Esophagus muscularis mucosa (tissue), 4 donors: ENCODE measurements at regions not wholly inside any gene's neighbourhood (a gene's known extent, or its start where the extent isn't known, plus 50 kb on each side); places are given as distances from the start of the nearest gene placed in this dataset.
"Not testable (repeated sequence)": the region's sequence is repeated elsewhere in the genome, so short reads cannot be mapped to it uniquely, and the experiment has no call there.

Experiments used
- DNase-seq: peaks from one replicate; pipeline ENCODE4 v3.0.0-alpha.2; 2017; ENCODE audit errors: extremely low spot score
- H3K27ac ChIP-seq, 4 donors: fragments of 200-600 bp; sonication (generic); replicated peaks in 1 of 4; 1 replicate in 3 of 4; 2 replicates in 1 of 4; pipeline ENCODE4 v1.5.1; 2016 to 2019; ENCODE audit warnings: mild to moderate bottlenecking in 1 of 4
- H3K27me3 ChIP-seq, 4 donors: fragments of 200-600 bp; sonication (generic); one replicate each; pipeline versions ENCODE4 v1.5.1 to v1.6.0; 2016 to 2019
- H3K36me3 ChIP-seq, 4 donors: fragments of 200-600 bp; sonication (generic); one replicate each; pipeline ENCODE4 v1.5.1; 2016 to 2019
- H3K4me1 ChIP-seq, 4 donors: fragments of 200-600 bp; sonication (generic); one replicate each; pipeline ENCODE4 v1.5.1; 2016 to 2019
- H3K4me3 ChIP-seq, 4 donors: fragments of 200-600 bp; sonication (generic); 1 replicate in 2 of 4; 2 replicates in 2 of 4; pipeline ENCODE4 v1.5.1; 2016 to 2019; ENCODE audit warnings: mild to moderate bottlenecking in 4 of 4, moderate library complexity in 1 of 4
- H3K9me3 ChIP-seq, 4 donors: fragments of 200-600 bp; sonication (generic); 1 replicate in 3 of 4; 2 replicates in 1 of 4; pipeline ENCODE4 v1.5.1; 2016 to 2019
- EP300 ChIP-seq: sonication (generic); formaldehyde crosslinking; IDR thresholded peaks from one replicate; pipeline ENCODE4 v1.6.1; 2017; ENCODE audit warnings: antibody characterized with exemption
- POLR2A ChIP-seq: fragments of 450-650 bp; IDR thresholded peaks from one replicate; pipeline ENCODE4 v1.6.1; 2017; ENCODE audit warnings: antibody characterized with exemption, moderate library complexity, mild to moderate bottlenecking, low read depth
- POLR2AphosphoS5 ChIP-seq, 2 donors: sonication (generic); formaldehyde crosslinking; IDR thresholded peaks; one replicate each; pipeline ENCODE4 v1.6.1; 2017; ENCODE audit warnings: antibody characterized with exemption in 2 of 2
- WGBS: methylation state at CpG from one replicate; pipeline ENCODE4 v1.1.5; 2018; 5-methylcytosine and 5-hydroxymethylcytosine counted together
- intact Hi-C: fragments of 100-400 bp; cut with DNase I; formaldehyde crosslinking; loops from one replicate; pipeline ENCODE4 v1.15.1; 2023
- TF ChIP-seq, protein P1 (sequence below), 3 experiments: fragments of 200-600 bp in 2 of 3; fragments of 450-650 bp in 1 of 3; sonication (generic) in 2 of 3; IDR thresholded peaks; one replicate each; pipeline ENCODE4 v1.5.1; 2017 to 2019; ENCODE audit warnings: antibody characterized with exemption in 3 of 3, mild to moderate bottlenecking in 2 of 3, moderate library complexity in 1 of 3

DNA sequence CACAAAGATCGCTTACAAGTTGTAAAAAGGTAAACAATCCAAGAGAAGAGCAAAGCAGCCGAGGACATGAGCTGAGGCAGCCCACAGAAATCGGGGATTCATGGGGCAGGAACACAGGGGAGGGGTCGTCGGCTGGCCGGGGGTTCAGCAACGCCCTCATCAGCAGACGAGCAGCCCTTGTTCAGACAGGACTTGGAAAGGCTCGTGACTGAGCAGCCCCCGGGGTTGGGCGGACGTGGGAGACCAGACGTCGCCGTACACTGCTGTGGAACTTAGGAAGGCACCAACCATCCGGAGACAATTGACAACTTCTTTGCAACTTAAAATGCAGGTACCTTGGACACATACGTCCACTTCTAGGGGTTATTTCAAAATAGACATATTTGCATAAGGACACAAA lies 370.5 kb downstream of the BRD1 start:
- no peak overlapping the region for H3K4me3 ChIP-seq
- peaks cover 0 to 73% (median 2%) of the 10 kb centered on the region in 4 donors for H3K27me3 ChIP-seq
- no peaks in the 10 kb centered on the region for H3K9me3 ChIP-seq
- TF ChIP-seq, protein P1, sequence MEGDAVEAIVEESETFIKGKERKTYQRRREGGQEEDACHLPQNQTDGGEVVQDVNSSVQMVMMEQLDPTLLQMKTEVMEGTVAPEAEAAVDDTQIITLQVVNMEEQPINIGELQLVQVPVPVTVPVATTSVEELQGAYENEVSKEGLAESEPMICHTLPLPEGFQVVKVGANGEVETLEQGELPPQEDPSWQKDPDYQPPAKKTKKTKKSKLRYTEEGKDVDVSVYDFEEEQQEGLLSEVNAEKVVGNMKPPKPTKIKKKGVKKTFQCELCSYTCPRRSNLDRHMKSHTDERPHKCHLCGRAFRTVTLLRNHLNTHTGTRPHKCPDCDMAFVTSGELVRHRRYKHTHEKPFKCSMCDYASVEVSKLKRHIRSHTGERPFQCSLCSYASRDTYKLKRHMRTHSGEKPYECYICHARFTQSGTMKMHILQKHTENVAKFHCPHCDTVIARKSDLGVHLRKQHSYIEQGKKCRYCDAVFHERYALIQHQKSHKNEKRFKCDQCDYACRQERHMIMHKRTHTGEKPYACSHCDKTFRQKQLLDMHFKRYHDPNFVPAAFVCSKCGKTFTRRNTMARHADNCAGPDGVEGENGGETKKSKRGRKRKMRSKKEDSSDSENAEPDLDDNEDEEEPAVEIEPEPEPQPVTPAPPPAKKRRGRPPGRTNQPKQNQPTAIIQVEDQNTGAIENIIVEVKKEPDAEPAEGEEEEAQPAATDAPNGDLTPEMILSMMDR (IDR thresholded peaks at IDR 0.05): no peak
- no peak for TF ChIP-seq EP300
- TF ChIP-seq POLR2A: no peak
- TF ChIP-seq POLR2AphosphoS5 (IDR thresholded peaks at IDR 0.05): no peak
- H3K36me3 ChIP-seq: no peaks in the 10 kb centered on the region
- no peaks in the 10 kb centered on the region for H3K4me1 ChIP-seq
- H3K27ac ChIP-seq: no peak overlapping the region
- intact Hi-C loops: no loop called here
- DNase-seq: no peak
- 47% methylated on average over 17 of the region's 17 CpGs for whole genome bisulfite sequencing

DNA sequence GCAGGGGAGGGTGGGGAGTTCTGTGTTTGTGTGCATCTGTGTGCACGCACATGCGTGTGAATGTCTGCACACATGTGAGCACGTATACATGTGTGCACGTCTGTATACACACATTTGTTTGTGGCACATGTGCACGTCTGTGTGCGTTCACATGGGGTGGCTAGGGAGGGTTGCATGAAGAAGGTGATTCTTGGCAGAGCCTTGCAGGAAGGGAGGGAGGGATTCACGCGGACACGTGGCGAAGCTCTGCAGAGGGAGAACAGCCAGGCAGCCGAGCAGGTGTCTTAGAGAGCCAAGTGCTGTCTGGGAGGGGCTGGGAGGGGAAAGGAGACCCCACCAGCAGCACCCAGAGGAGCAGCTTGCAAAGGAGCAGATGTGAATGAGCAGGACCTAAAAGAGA lies 372.1 kb downstream of the BRD1 start:
- 55% methylated on average over 11 of the region's 11 CpGs for WGBS
- H3K27ac ChIP-seq: no peak overlapping the region
- TF ChIP-seq EP300: no peak
- TF ChIP-seq, protein P1 (IDR thresholded peaks at IDR 0.05): no peak
- no peak for TF ChIP-seq POLR2AphosphoS5 (IDR thresholded peaks at IDR 0.05)
- no peak for TF ChIP-seq POLR2A
- H3K4me1 ChIP-seq: no peaks in the 10 kb centered on the region
- H3K27me3 ChIP-seq: peaks cover 0 to 80% (median 2%) of the 10 kb centered on the region in 4 donors
- no peak for DNase-seq
- intact Hi-C loops: no loop called here
- no peaks in the 10 kb centered on the region for H3K9me3 ChIP-seq
- H3K4me3 ChIP-seq: no peak overlapping the region
- H3K36me3 ChIP-seq: no peaks in the 10 kb centered on the region

DNA sequence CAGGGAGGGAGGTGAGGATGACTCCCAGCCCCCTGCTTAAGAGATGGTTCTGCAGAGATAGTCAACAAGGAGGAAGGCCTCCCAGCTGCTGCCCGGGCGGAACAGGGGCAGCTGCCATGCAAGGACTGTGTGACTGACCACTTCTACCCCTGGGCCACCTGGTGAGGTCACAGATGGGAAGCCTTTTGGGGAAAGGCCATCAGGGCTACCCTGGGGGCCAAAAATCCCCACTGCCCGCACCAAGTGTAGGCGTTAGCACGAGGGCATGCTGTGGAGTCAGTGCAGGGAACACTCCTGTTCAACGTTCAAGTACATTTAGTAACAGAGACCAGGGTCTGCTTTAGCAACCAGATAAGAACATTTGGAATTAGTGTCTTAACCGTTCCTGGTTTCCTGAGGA lies 372.9 kb downstream of the BRD1 start:
- DNase-seq: no peak
- intact Hi-C loops: no loop called here
- WGBS: 75% methylated on average over 7 of the region's 7 CpGs
- TF ChIP-seq, protein P1 (IDR thresholded peaks at IDR 0.05): no peak
- TF ChIP-seq EP300: no peak
- TF ChIP-seq POLR2A: no peak
- TF ChIP-seq POLR2AphosphoS5 (IDR thresholded peaks at IDR 0.05): no peak
- H3K27ac ChIP-seq: no peak overlapping the region
- H3K36me3 ChIP-seq: no peaks in the 10 kb centered on the region
- H3K4me1 ChIP-seq: no peaks in the 10 kb centered on the region
- H3K4me3 ChIP-seq: no peak overlapping the region
- peaks cover 0 to 89% (median 2%) of the 10 kb centered on the region in 4 donors for H3K27me3 ChIP-seq
- H3K9me3 ChIP-seq: no peaks in the 10 kb centered on the region

DNA sequence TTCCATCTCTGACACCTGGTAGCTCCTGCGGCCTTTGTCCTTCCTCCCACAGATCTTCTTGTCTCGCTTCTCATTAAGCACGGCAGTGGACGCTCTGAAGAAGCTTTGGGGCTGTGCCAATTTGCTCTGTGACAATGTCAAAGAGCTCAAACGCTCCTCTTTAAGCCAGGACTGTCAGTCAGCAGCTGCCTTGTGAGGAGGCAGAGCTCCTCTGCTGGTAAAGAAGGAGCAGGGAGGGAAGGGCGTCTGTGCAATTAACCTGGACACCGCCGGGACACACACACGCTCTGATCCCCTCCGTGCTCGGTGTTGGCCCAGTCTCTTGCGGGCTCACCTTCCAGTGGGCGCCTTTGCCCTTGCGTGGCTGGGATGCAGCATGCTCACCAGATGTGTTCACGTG lies 373.9 kb downstream of the BRD1 start:
- H3K4me3 ChIP-seq: no peak overlapping the region
- DNase-seq: no peak
- H3K36me3 ChIP-seq: no peaks in the 10 kb centered on the region
- 65% methylated on average over 10 of the region's 15 CpGs for WGBS
- TF ChIP-seq POLR2AphosphoS5 (IDR thresholded peaks at IDR 0.05) (no peak), EP300 (no peak), POLR2A (no peak)
- TF ChIP-seq, protein P1 (IDR thresholded peaks at IDR 0.05): no peak
- no peaks in the 10 kb centered on the region for H3K9me3 ChIP-seq
- H3K27ac ChIP-seq: no peak overlapping the region
- intact Hi-C loops: no loop called here
- H3K27me3 ChIP-seq: peaks cover 0 to 90% (median 2%) of the 10 kb centered on the region in 4 donors
- no peaks in the 10 kb centered on the region for H3K4me1 ChIP-seq

DNA sequence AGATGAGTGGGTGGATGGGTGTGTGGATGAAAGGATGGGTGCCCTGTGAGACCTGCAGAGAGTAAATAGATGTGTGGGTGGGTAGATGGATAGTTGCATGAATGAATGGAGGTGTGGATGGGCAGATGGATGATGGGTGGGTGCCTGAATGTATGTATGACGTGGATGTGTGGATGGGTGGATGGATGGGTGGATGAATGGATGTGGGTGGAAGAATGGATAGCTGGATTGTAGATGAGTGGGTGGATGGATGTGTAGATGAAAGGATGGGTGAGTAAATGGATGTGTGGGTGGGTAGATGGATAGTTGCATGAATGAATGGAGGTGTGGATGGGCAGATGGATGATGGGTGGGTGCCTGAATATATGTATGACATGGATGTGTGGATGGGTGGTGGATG lies 374.7 kb downstream of the BRD1 start:
- DNase-seq, H3K36me3 ChIP-seq, H3K27ac ChIP-seq, H3K4me1 ChIP-seq, intact Hi-C loops, H3K9me3 ChIP-seq, H3K4me3 ChIP-seq: not testable (repeated sequence)
- WGBS: 85% methylated on average over 1 of the region's 1 CpG
- H3K27me3 ChIP-seq: peaks cover 0 to 90% (median 5%) of the 10 kb centered on the region in 4 donors
